ENCODE measurements at regions not wholly inside any gene's neighbourhood (a gene's known extent, or its start where the extent isn't known, plus 50 kb on each side); places are given as distances from the start of the nearest gene placed in this dataset.

DNA sequence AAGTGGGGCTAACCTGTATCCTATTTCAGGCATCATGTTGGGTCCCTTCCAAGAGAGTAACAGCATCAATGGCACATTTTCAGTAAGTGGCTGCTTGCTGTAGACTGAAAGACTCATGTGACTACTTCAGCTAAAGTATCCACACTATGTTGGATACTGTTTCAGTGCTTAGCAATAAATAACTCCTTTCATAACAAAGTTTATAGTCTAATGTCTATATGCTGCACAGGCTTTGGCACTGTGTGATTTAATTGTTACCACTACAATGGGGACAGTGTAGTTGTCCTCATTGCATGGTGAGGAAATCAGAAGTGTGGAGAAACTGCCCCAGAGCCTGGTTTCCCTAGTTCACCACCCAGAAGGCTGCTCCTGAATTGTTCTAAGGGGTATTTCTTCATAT lies 318.0 kb upstream of the PTCHD4 start:
- TF ChIP-seq POLR2AphosphoS5 (IDR thresholded peaks at IDR 0.05) (no peak), EP300 (IDR thresholded peaks at IDR 0.05) (no peak), POLR2A (IDR thresholded peaks at IDR 0.05) (no peak)
- TF ChIP-seq, protein P1, sequence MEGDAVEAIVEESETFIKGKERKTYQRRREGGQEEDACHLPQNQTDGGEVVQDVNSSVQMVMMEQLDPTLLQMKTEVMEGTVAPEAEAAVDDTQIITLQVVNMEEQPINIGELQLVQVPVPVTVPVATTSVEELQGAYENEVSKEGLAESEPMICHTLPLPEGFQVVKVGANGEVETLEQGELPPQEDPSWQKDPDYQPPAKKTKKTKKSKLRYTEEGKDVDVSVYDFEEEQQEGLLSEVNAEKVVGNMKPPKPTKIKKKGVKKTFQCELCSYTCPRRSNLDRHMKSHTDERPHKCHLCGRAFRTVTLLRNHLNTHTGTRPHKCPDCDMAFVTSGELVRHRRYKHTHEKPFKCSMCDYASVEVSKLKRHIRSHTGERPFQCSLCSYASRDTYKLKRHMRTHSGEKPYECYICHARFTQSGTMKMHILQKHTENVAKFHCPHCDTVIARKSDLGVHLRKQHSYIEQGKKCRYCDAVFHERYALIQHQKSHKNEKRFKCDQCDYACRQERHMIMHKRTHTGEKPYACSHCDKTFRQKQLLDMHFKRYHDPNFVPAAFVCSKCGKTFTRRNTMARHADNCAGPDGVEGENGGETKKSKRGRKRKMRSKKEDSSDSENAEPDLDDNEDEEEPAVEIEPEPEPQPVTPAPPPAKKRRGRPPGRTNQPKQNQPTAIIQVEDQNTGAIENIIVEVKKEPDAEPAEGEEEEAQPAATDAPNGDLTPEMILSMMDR (IDR thresholded peaks at IDR 0.05), result no peak
- Histone ChIP-seq H3K36me3 (no peaks in the 10 kb centered on the region), H3K4me1 (no peaks in the 10 kb centered on the region), H3K9me3 (no peaks in the 10 kb centered on the region), H3K4me3 (no peak overlapping the region), H3K27me3 (no peaks in the 10 kb centered on the region), H3K27ac (no peak overlapping the region)
- no peak for ATAC-seq

- Histone ChIP-seq H3K36me3 (no peaks in the 10 kb centered on the region), H3K4me1 (no peaks in the 10 kb centered on the region), H3K4me3 (no peak overlapping the region), H3K27ac (no peak overlapping the region), H3K9me3 (no peaks in the 10 kb centered on the region), H3K27me3 (no peaks in the 10 kb centered on the region)
- no peak for ATAC-seq
- WGBS, 2 donors (ENCODE audit: low coverage in 1 of 2), result 83% methylated on average over 1 to 3 of the region's 3 CpGs
- no peak for TF ChIP-seq POLR2A (IDR thresholded peaks at IDR 0.05)
- TF ChIP-seq, protein P1 (IDR thresholded peaks at IDR 0.05), result no peak
- no peak for TF ChIP-seq POLR2AphosphoS5 (IDR thresholded peaks at IDR 0.05)
- TF ChIP-seq EP300 (IDR thresholded peaks at IDR 0.05), result no peak
These were observed 315.6 kb upstream of the PTCHD4 start for GRCh38 chr6:48426636-48427035.

GRCh38 chr6:48423640-48424365 lies 312.8 kb upstream of the PTCHD4 start:
- Histone ChIP-seq H3K27me3 (no peaks in the 10 kb centered on the region), H3K27ac (no peak overlapping the region), H3K36me3 (no peaks in the 10 kb centered on the region), H3K9me3 (no peaks in the 10 kb centered on the region), H3K4me3 (no peak overlapping the region), H3K4me1 (no peaks in the 10 kb centered on the region)
- 63 to 67% methylated on average over 1 of the region's 1 CpG for WGBS, 2 donors (ENCODE audit: low coverage in 1 of 2)
- ATAC-seq, result no peak
- no peak for TF ChIP-seq POLR2AphosphoS5 (IDR thresholded peaks at IDR 0.05)
- TF ChIP-seq, protein P1 (IDR thresholded peaks at IDR 0.05), result no peak
- TF ChIP-seq POLR2A (IDR thresholded peaks at IDR 0.05), result no peak
- no peak for TF ChIP-seq EP300 (IDR thresholded peaks at IDR 0.05)

DNA sequence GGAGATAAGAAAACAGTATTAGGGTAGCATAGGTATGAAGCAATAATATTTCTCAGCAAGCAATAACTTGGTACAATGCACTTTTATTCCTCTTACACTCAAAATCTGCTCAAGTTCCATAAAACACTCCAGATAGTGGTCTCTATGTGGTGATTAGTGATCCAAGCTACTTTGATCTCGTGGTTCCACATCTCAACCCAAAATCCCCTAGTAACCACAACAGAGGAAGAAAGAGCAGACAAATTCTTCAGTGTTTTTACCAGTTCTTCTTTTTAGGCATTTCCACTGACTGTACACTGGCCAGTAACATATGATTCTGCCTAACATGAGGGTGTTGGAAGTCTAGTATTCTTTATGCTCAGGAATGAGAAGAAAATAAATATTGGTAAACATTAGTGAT lies 309.0 kb upstream of the PTCHD4 start:
- WGBS, 2 donors (ENCODE audit: low coverage in 1 of 2), result 59 to 92% methylated on average over 1 of the region's 1 CpG
- TF ChIP-seq EP300 (IDR thresholded peaks at IDR 0.05) (no peak), POLR2AphosphoS5 (IDR thresholded peaks at IDR 0.05) (no peak), POLR2A (IDR thresholded peaks at IDR 0.05) (no peak)
- TF ChIP-seq, protein P1 (IDR thresholded peaks at IDR 0.05), result no peak
- no peaks in the 10 kb centered on the region for H3K4me1 ChIP-seq

DNA sequence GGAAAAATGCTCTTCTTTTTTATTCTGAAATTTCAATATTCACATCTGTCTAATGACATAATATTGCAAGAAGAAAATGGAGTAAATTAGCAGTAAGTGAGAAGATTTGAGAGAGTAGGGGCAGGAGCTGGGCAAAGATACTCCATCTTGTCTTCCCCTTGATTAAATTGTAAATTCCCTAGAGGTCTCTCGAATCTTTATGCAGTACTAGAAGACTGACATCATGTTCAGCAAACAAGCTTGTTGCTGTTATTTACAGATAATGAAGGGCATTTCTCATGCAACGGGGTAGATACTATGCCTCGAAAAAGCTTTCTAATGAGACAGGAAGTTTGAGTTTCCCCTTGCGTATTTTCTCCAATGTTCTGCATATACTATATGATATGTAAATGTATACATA lies 306.9 kb upstream of the PTCHD4 start:
- TF ChIP-seq POLR2AphosphoS5 (IDR thresholded peaks at IDR 0.05) (no peak), POLR2A (IDR thresholded peaks at IDR 0.05) (no peak), EP300 (IDR thresholded peaks at IDR 0.05) (no peak)
- TF ChIP-seq, protein P1 (IDR thresholded peaks at IDR 0.05), result no peak
- Histone ChIP-seq H3K9me3 (no peaks in the 10 kb centered on the region), H3K4me1 (no peaks in the 10 kb centered on the region), H3K36me3 (no peaks in the 10 kb centered on the region), H3K27ac (no peak overlapping the region), H3K4me3 (no peak overlapping the region), H3K27me3 (no peaks in the 10 kb centered on the region)
- 69% methylated on average over 4 of the region's 4 CpGs for WGBS, 2 donors (ENCODE audit: low coverage in 1 of 2)
- ATAC-seq, result no peak

More for the DNA sequence above, 309.0 kb upstream of the PTCHD4 start:
- H3K4me3 ChIP-seq, result no peak overlapping the region
- no peaks in the 10 kb centered on the region for H3K9me3 ChIP-seq
- ATAC-seq, result no peak
- no peaks in the 10 kb centered on the region for H3K36me3 ChIP-seq
- no peak overlapping the region for H3K27ac ChIP-seq
- H3K27me3 ChIP-seq, result no peaks in the 10 kb centered on the region

Measured in gastroesophageal sphincter (tissue), 4 donors.